DND-41 (cell line): ENCODE measurements at regions not wholly inside any gene's neighbourhood (a gene's known extent, or its start where the extent isn't known, plus 50 kb on each side); places are given as distances from the start of the nearest gene placed in this dataset.

Experiments used
- EZH2 ChIP-seq: IDR thresholded peaks from 3 replicates; pipeline ENCODE4 v1.6.1; 2012; ENCODE audit warnings: borderline replicate concordance, low read depth, mild to moderate bottlenecking, moderate library complexity, low read length, inconsistent platforms; ENCODE audit not compliant: severe bottlenecking
- TF ChIP-seq, protein P1 (sequence below): IDR thresholded peaks from 2 replicates; pipeline ENCODE4 v1.5.1; 2012; ENCODE audit warnings: borderline replicate concordance, low read length, moderate library complexity, mild to moderate bottlenecking; ENCODE audit not compliant: poor library complexity, severe bottlenecking; ENCODE audit errors: extremely low read depth

DNA sequence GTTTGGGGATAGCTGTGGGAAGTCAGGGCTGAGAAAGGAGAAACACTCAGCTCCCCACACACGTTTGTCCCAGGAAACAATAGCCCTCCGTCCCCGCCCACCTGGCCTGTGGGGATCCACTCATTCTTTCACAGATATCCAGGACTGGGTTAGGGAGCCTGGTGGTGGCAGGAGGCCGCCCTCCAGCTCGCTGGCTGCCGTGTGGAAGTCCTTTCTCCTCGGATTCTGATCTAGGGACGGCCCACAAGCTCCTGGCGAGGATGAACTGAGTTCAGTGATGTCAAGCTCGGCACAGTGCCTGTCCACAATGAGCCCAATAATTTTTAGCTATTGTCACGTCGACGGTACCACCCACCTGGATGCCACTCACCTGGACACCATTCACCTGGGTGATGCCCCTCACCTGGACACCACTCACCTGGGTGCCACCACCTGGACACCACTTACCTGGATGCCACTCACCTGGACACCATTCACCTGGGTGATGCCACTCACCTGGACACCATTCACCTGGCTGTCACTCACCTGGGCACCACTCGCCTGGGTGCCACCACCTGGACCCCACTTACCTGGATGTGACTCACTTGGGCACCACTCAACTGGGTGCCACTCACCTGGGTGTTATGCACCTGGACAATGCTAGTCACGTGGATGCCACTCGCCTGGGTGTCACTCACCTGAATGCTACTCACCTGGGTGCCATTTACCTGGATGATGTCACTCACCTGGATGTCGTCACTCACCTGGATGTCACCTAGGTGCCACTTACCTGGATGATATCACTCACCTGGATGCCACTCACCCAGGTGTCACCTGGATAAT is 172.5 kb upstream of the FOXF1 start:
- TF ChIP-seq, protein P1, sequence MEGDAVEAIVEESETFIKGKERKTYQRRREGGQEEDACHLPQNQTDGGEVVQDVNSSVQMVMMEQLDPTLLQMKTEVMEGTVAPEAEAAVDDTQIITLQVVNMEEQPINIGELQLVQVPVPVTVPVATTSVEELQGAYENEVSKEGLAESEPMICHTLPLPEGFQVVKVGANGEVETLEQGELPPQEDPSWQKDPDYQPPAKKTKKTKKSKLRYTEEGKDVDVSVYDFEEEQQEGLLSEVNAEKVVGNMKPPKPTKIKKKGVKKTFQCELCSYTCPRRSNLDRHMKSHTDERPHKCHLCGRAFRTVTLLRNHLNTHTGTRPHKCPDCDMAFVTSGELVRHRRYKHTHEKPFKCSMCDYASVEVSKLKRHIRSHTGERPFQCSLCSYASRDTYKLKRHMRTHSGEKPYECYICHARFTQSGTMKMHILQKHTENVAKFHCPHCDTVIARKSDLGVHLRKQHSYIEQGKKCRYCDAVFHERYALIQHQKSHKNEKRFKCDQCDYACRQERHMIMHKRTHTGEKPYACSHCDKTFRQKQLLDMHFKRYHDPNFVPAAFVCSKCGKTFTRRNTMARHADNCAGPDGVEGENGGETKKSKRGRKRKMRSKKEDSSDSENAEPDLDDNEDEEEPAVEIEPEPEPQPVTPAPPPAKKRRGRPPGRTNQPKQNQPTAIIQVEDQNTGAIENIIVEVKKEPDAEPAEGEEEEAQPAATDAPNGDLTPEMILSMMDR: no peak
- TF ChIP-seq EZH2: no peak
